ENCODE measurements at regions not wholly inside any gene's neighbourhood (a gene's known extent, or its start where the extent isn't known, plus 50 kb on each side); places are given as distances from the start of the nearest gene placed in this dataset.

DNA sequence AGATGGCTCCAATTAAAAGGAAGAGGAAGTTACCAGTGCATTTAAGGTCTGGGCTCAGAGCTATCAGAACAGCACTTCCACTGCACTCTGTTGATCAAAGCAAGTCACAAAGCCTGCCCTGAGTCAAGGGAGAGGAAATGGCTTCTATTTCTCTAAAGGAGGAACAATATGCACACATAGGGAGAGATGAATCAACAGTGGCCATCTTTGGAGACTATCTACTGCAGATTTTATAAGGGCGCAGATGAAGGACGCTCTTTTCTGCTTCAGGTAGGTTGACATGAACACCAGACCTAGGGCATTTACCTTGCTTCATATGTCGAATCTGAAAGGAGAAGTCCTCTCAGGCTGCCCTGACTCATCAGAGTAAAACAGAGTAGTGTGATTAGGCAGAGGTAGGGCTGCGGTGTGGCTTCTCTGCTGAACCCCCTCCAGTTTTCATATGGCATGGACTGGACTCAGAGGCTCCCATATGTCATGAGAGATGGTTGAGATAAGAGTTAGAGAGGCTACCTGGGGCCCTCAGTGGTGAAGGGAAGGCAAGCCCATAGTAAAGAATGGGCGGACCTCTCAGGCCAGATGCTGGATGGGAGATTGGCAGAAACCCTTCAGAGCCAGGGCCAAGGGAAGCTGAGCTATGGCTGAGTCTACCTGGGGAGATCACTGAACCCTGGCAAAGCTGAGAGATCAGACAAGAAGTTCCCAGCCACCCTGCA, 84.4 kb downstream of the ARF6 start:
- WGBS, 2 experiments (ENCODE audit: extremely low coverage in 1 of 2, insufficient coverage in 1 of 2, insufficient read length in 1 of 2, insufficient replicate concordance in 2 of 2, low coverage in 1 of 2, low lambda C conversion rate in 2 of 2, missing lambda C conversion rate in 1 of 2) = 92% methylated on average over 5 of the region's 5 CpGs; no CpG with 5 or more reads in 1 of the 2 experiments
- Histone ChIP-seq H3K79me1 (ENCODE audit: low read depth, low read length) (no peaks in the 10 kb centered on the region), H3K14ac (ENCODE audit: insufficient read length) (no peak overlapping the region), H2AK5ac (ENCODE audit: low read depth, low read length) (no peak overlapping the region), H4K91ac (replicated peaks; ENCODE audit: insufficient read length, low read length) (no peak overlapping the region), H3K56ac (replicated peaks; ENCODE audit: insufficient read length, low read depth, low read length) (no peak overlapping the region), H3K9ac (replicated peaks in 1 of 4; ENCODE audit: extremely low read depth in 1 of 4, low read depth in 3 of 4, low read length in 3 of 4) (no peak overlapping the region), H3K4me2 (ENCODE audit: insufficient read depth in 1 of 2, low read depth in 2 of 2, low read length in 2 of 2) (no peak overlapping the region), H2BK12ac (ENCODE audit: low read depth, low read length) (no peak overlapping the region), H3K36me3 (ENCODE audit: control insufficient read depth in 2 of 4, insufficient read depth in 4 of 4, low read length in 3 of 4) (no peaks in the 10 kb centered on the region), H3K79me2 (ENCODE audit: control insufficient read depth in 1 of 2, insufficient read depth in 2 of 2, low read length in 2 of 2) (no peaks in the 10 kb centered on the region), H3K27me3 (replicated peaks in 1 of 4; ENCODE audit: control insufficient read depth in 3 of 4, extremely low read depth in 1 of 4, insufficient read depth in 3 of 4, low read length in 3 of 4) (no peaks in the 10 kb centered on the region), H2BK120ac (replicated peaks; ENCODE audit: low read depth, low read length) (no peak overlapping the region), H2AFZ (ENCODE audit: low read length) (no peak overlapping the region), H3K4me1 (replicated peaks in 1 of 4; ENCODE audit: control insufficient read depth in 3 of 4, insufficient read depth in 4 of 4, low read length in 3 of 4) (peaks cover 0 to 2% (median 0%) of the 10 kb centered on the region in 4 experiments; a peak in 1 of 7 replicates), H3K4me3 (ENCODE audit: extremely low read depth in 1 of 4, insufficient read depth in 2 of 4, low read depth in 3 of 4, low read length in 4 of 4) (no peak overlapping the region), H3K23ac (ENCODE audit: insufficient read length) (no peak overlapping the region), H4K8ac (ENCODE audit: extremely low read depth, insufficient read depth, low read length) (no peak overlapping the region), H2BK5ac (ENCODE audit: low read depth, low read length) (no peak overlapping the region), H2BK15ac (ENCODE audit: low read length) (no peak overlapping the region), H4K20me1 (replicated peaks in 1 of 2; ENCODE audit: control insufficient read depth in 1 of 2, insufficient read depth in 2 of 2, low read length in 2 of 2) (no peaks in the 10 kb centered on the region), H3K4ac (replicated peaks; ENCODE audit: insufficient read length, low read depth, low read length) (no peak overlapping the region), H3K23me2 (ENCODE audit: low read depth, low read length) (no peaks in the 10 kb centered on the region; the same call in 1 of the 2 replicates), H2BK20ac (ENCODE audit: low read length) (no peak overlapping the region), H3K18ac (ENCODE audit: extremely low read depth, low read length) (no peak overlapping the region), H3K27ac (ENCODE audit: low read depth, low read length) (no peak overlapping the region), H3K9me3 (ENCODE audit: insufficient read depth in 2 of 2, low read depth in 1 of 2, low read length in 1 of 2) (no peaks in the 10 kb centered on the region), H4K5ac (ENCODE audit: insufficient read length, low read depth, low read length) (no peak overlapping the region)
- FAIRE-seq (no peak), DNase-seq (ENCODE audit: low read depth in 1 of 2, low spot score in 2 of 2) (no peak)
- POLR2A ChIA-PET (ENCODE audit: partially characterized antibody) = no interaction called here
- CTCF ChIA-PET (ENCODE audit: partially characterized antibody) = interaction anchor here (0.7 to 1.1 kb wide), 3 partner anchors 9 to 25 kb away, joined by 3 to 6 read pairs (median 4); no protein-coding TSS in a partner anchor
- TF ChIP-seq GTF2F1 (IDR thresholded peaks at IDR 0.05; ENCODE audit: borderline replicate concordance, low read depth, low read length) = no peak
- no peak for TF ChIP-seq YY1 (IDR thresholded peaks at IDR 0.05; ENCODE audit: low read depth, low read length)
- no peak for TF ChIP-seq SAP30 (IDR thresholded peaks at IDR 0.05; ENCODE audit: insufficient read depth, insufficient replicate concordance, low read length)
- TF ChIP-seq CHD2 (IDR thresholded peaks at IDR 0.05; ENCODE audit: low read length) = no peak

All from H1 (cell line).